Muscle of leg (tissue), 3 donors: ENCODE measurements at regions not wholly inside any gene's neighbourhood (a gene's known extent, or its start where the extent isn't known, plus 50 kb on each side); places are given as distances from the start of the nearest gene placed in this dataset.
"Not testable (repeated sequence)": the region's sequence is repeated elsewhere in the genome, so short reads cannot be mapped to it uniquely, and the experiment has no call there.

Source experiments
- DNase-seq: peaks from one replicate; pipeline ENCODE4 v3.0.0; 2013
- H3K27ac ChIP-seq: one replicate; pipeline ENCODE4 v1.5.1; 2013; ENCODE audit warnings: mild to moderate bottlenecking, low read length, control low read depth
- H3K27me3 ChIP-seq: one replicate; pipeline ENCODE4 v1.6.1; 2013; ENCODE audit warnings: low read length; ENCODE audit not compliant: control insufficient read depth, insufficient read depth
- H3K36me3 ChIP-seq: one replicate; pipeline ENCODE4 v1.6.1; 2013; ENCODE audit warnings: low read length; ENCODE audit not compliant: control insufficient read depth, insufficient read depth
- H3K4me1 ChIP-seq: one replicate; pipeline ENCODE4 v1.6.1; 2013; ENCODE audit warnings: low read length; ENCODE audit not compliant: control insufficient read depth, insufficient read depth
- H3K4me3 ChIP-seq: one replicate; pipeline ENCODE4 v1.5.1; 2013; ENCODE audit warnings: low read length, control low read depth
- H3K9me3 ChIP-seq: replicated peaks from 2 replicates; pipeline ENCODE4 v1.6.1; 2013; ENCODE audit warnings: low read depth, low read length; ENCODE audit not compliant: control insufficient read depth
- WGBS: methylation state at CpG from one replicate; pipeline ENCODE4 v1.1.5; 2013; ENCODE audit warnings: missing lambda C conversion rate; ENCODE audit not compliant: insufficient coverage; 5-methylcytosine and 5-hydroxymethylcytosine counted together

DNA sequence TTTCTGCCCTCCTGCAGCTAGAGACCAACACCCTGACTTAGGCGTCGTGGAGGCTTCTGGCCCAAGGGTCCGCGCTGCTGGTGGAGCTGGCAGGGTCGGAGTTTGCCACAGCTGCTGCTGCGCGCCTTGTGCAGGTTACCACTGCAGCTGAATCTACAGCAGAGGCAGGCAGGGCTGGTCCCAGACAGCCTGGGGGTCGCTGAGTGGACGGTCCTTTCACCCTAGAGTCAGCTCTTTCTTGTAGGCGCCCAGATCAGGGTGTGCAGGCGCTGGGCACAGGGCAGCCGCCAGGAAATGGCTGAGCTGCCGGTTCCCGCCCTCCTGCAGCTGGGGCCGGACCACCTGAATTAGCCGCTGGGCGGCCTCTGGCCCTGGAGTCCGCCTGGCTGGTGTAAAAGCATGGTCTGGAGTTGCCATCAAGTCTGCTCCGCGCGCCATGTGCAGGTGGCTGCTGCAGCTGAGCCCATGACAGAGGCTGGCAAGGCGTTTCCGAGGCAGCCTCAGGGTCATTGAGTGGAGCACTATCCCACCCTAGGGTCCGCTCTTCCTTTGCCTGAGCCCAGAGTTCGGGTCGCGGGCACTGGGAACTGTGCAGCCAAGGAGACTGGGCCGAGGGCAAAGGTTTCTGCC lies 144.3 kb downstream of the CCDC74A start:
- 35% methylated on average over 28 of the region's 28 CpGs for WGBS
- not testable (repeated sequence) for H3K4me3 ChIP-seq

DNA sequence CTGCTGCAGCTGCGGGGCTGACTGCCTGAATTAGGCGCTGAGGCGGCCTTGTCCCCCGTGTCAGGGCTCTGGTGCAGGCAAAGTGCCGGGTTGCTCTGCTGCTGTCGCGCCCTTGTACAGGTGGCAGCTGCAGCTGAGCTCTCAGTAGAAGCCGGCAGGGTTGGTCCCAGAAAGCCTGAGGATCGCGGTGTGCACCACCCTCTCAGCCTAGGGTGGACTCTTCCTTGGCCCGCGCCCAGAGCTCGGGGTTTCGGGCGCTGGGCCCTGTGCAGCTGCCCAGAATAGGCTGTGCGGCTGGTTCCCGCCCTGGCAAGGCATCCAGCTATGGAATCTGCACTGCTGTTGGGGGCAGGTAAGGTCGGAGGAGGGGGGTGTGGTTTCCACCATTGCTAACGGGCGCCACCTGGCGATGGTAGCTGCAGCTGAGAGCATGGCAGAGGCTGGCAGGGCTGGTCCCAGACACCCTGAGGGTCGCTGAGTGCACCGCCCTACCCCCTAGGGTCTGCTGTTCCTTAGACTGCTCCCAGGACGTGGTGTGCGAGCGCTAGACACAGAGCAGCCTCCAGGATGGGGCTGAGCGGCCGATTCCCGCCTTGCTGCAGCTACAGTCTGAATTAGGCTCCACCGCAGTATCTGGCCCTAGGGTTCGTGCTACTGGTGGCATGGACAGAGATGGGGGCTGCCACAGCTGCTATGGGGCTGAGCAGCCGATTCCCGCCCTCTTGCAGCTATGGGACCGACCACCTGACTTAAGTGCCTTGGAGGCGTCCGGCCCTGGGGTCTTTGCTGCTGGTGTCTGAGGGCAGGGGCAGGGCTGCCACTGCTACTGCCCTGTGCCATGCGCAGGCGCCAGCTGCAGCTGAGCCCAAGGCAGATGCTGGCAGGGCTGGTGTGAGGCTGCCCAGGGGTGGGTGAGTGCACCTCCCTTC lies 145.0 kb downstream of the CCDC74A start:
- H3K36me3 ChIP-seq, H3K27ac ChIP-seq, H3K9me3 ChIP-seq: not testable (repeated sequence)
- H3K4me3 ChIP-seq = peak overlapping the region; percentile 1
- WGBS = 6% methylated on average over 29 of the region's 38 CpGs
- peaks cover 34% of the 10 kb centered on the region for H3K27me3 ChIP-seq
- peaks cover 22% of the 10 kb centered on the region for H3K4me1 ChIP-seq
- DNase-seq = peak; percentile 60

More for the DNA sequence above, 144.3 kb downstream of the CCDC74A start:
- Histone ChIP-seq H3K27ac (peak overlapping the region; percentile 7), H3K27me3 (peaks cover 34% of the 10 kb centered on the region), H3K4me1 (peaks cover 22% of the 10 kb centered on the region)
- H3K36me3 ChIP-seq, H3K9me3 ChIP-seq: not testable (repeated sequence)
- peak; percentile 7 for DNase-seq

DNA sequence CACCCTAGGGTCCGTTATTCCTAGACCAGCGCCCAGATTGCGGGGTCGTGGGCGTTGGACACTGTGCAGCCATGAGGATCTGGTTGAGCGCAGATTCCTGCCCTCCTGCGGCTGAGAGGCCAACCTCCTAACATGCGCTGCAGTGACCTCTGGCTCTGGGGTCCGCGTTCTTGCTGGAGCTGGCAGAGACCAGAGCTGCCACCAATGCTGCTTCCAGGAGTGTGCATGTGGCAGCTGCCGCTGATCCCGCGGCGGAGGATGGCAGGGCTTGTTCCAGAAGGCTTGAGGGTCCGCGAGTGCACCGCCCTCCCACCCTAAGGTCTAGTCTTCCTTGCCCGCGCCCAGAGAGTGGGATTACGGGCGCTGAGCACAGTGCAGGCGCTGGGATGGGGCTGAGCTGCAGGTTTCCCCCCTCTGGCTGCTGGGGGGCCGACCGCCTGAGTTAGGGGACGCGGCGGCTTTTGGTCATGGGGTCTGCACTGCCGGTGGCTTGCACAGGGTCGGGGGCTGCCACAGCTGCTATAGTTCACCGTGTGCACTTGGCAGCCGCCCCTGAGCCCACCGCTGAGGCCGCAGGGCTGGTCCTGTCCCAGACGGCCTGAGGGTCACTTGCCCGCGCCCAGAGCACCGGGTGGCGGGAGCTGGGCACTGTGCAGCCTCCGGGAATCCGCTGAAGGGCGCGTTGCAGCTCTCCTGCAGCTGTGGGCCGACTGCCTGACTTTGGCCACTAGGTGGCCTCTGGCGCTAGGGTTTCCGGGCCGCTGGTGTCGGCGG lies 145.9 kb downstream of the CCDC74A start:
- DNase-seq = peak; percentile 52
- Histone ChIP-seq H3K9me3 (peaks cover 5% of the 10 kb centered on the region), H3K4me3 (peak overlapping the region; percentile 27), H3K27me3 (peaks cover 34% of the 10 kb centered on the region), H3K4me1 (peaks cover 22% of the 10 kb centered on the region), H3K36me3 (no peaks in the 10 kb centered on the region), H3K27ac (no peak overlapping the region)
- WGBS = 2% methylated on average over 45 of the region's 48 CpGs

DNA sequence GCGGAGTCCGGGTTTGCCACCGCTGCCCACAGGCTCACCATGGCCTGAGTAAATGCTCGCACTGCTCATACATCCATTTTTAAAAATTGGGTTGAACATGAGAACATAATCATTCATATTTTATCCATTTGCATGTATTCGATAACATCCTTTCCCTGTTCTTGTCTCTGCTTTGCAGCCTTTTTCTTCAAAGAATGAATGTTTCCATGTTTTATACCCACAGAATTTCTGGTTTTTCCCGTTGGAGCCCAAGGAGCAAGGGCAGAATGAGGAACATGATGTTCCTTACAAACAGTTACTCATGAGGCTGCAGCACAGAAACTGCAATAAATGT lies 146.5 kb downstream of the CCDC74A start:
- Histone ChIP-seq H3K9me3 (peaks cover 2% of the 10 kb centered on the region), H3K27ac (no peak overlapping the region), H3K36me3 (no peaks in the 10 kb centered on the region), H3K27me3 (peaks cover 34% of the 10 kb centered on the region), H3K4me1 (peaks cover 22% of the 10 kb centered on the region), H3K4me3 (no peak overlapping the region)
- 0% methylated on average over 5 of the region's 6 CpGs for WGBS
- DNase-seq = no peak

DNA sequence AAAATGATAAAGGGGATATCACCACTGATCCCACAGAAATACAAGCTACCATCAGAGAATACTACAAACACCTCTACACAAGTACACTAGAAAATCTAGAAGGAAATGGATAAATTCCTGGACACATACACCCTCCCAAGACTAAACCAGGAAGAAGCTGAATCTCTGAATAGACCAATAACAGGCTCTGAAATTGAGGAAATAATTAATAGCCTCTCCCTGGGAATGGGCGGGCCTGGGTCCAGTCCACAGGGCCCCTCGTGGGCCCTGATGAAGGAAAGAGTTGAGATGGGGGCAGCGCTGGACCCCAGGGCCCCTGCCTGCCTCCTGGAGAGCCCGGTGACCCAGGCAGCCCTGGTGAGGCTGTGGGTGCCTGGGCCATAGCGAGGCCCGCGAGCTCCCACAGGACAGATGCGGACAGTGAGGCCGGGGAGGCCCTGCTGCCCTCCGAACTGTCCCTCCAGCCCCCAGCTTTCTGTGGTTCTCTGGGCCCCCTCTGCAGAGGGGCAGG lies 154.0 kb downstream of the CCDC74A start:
- peak; percentile 16 for DNase-seq
- H3K4me1 ChIP-seq = not testable (repeated sequence)
- 13% methylated on average over 9 of the region's 10 CpGs for WGBS

DNA sequence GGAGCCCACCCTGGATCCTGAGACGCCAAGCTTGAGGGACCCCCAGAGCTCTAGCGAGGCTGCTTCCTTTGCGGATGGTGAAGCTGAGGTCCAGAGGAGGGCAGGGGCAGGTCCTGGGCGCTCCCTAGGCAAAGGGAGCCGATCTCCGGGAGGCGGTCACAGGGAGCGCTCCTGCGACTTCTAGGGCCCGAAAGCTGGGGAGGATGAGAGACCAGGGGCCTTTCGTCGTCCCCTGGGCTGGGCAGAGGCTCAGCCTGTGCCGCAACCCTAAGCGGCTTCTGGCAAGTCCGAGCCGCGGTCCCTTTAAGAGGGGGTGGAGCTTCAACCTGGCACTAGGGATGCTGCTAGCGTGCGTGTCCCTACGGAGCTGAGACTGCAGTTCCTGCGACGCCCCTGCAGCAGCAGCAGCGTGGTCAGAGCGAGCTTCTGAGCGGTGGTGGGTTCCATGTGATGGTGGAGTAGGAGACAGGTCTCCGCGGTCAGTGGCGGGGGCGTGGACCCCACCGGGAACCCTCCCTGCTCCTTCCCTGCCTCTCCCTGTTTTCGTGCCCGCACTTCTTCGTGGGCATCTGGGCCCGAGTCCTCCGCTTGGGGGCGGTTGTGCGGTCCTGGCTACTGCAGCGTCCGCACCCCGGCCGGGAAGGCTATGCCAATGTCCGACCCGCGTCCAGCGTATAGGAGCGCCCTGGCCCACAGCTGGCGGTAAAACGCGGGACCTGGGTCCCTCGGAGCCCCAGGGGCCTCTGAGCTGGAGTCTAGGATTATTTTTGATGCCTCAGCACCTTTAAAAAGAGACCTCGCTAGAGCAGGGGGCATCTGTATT lies 154.6 kb downstream of the CCDC74A start:
- Histone ChIP-seq H3K27ac (peak overlapping the region; percentile 86), H3K4me1 (peaks cover 4% of the 10 kb centered on the region), H3K36me3 (no peaks in the 10 kb centered on the region), H3K4me3 (peak overlapping the region; percentile 75), H3K27me3 (no peaks in the 10 kb centered on the region), H3K9me3 (no peaks in the 10 kb centered on the region)
- WGBS = under 1% methylated on average over 48 of the region's 51 CpGs
- peak; percentile 91 for DNase-seq

More for the DNA sequence above, 154.0 kb downstream of the CCDC74A start:
- peak overlapping the region; percentile 75 for H3K4me3 ChIP-seq
- H3K36me3 ChIP-seq, H3K9me3 ChIP-seq, H3K27me3 ChIP-seq: not testable (repeated sequence)
- peak overlapping the region; percentile 86 for H3K27ac ChIP-seq

DNA sequence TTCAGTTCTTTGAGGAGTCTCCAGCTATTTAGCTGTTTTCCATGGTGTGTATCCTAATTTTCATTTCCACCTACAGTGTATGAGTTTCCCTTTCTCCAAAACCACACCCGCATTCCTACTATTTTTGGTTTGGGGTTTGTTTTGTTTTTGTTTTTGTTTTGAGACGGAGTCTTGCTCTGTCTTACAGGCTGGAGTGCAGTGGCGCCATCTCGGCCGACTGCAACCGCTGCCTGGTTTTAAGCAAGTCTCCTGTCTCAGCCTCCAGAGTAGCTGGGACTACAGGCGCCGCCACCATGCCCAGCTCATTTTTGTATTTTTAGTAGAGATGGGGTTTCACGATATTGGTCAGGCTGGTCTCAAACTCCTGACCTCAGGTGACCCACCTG lies 155.2 kb downstream of the CCDC74A start:
- peak; percentile 32 for DNase-seq
- 0% methylated on average over 1 of the region's 9 CpGs for whole genome bisulfite sequencing

DNA sequence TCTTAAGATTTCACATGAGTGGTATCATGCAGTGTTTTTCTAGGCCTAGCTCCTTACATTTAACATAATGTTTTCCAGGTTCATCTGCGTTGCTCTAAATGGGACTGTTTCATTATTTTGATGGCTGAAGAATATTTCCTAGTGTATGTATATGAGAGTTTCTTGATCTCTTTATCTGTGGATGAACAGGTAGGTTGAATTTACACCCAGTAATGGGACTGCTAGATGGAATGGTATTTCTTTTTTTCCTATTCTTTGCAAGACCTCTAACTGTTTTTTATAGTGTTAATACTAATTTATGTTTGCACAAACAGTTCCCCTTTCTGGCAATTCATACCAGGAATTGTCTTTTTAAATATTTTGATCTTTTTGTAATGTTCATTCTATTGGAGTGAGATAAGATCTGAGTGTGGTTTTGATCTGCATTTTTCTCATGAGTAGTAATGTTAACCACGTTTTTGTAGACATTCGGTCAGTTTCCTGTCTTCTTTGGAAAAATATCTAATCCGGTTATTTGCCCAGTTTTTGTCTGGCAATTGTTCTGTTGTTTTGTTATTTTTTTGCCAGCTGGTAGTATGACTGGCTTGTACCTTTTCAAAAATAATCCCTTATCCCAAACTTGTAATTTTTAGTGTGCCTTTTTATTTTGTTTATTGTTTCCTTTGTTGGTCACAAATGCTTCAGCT lies 157.1 kb downstream of the CCDC74A start:
- DNase-seq, H3K4me3 ChIP-seq, H3K27ac ChIP-seq, H3K9me3 ChIP-seq, H3K4me1 ChIP-seq, H3K36me3 ChIP-seq, H3K27me3 ChIP-seq: not testable (repeated sequence)
- WGBS = no CpG with 5 or more reads among the region's 4 CpGs

More for the DNA sequence above, 155.2 kb downstream of the CCDC74A start:
- H3K36me3 ChIP-seq, H3K4me1 ChIP-seq, H3K9me3 ChIP-seq, H3K27me3 ChIP-seq, H3K27ac ChIP-seq: not testable (repeated sequence)
- peak overlapping the region; percentile 75 for H3K4me3 ChIP-seq

DNA sequence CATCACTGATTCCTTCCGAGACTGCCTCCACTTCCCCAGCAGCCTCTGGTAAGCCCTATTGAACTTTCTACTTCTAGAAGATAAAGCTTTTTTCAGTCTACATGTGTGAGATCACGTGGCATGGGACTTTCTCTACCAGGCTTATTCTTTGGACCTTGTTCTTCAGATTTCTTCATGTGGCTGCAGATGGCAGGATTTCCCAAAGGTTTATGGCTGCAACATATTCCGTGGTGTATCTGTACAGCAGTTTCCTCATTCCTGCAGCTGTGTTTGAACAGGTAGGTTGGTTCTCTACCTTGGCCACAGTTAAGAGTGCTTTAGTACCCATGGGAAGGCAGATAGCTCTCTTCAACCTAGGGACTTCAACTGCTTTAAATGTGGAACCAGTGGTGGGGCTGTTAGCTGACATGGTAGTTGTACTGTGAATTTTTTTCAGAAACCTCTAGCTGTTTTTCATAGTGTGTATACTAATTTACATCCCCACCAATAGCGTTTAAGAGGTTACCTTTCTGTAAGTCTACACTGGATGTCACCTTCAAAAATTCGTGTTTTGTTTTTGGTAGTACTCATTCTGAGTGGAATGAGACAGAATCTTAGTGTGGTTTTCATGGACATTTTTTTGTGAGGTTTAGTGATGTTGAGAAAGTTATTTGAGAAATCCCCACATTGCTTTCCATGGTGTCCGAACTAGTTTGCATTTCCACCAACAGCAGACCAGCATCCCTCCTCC lies 158.6 kb downstream of the CCDC74A start:
- not testable (repeated sequence) for H3K27me3 ChIP-seq, H3K4me3 ChIP-seq, H3K9me3 ChIP-seq, H3K36me3 ChIP-seq, H3K27ac ChIP-seq, DNase-seq, H3K4me1 ChIP-seq
- 93% methylated on average over 2 of the region's 6 CpGs for WGBS
